H9 (cell line): ENCODE measurements at regions not wholly inside any gene's neighbourhood (a gene's known extent, or its start where the extent isn't known, plus 50 kb on each side); places are given as distances from the start of the nearest gene placed in this dataset.

Experiments
- DNase-seq: peaks from one replicate; pipeline ENCODE4 v3.0.0-alpha.2; 2017
- H2AFZ ChIP-seq: one replicate; pipeline ENCODE4 v1.6.1; 2013; ENCODE audit warnings: mild to moderate bottlenecking, low read length, control low read depth, moderate library complexity
- H2AK5ac ChIP-seq: 2 replicates; pipeline ENCODE4 v1.6.1; 2013; ENCODE audit warnings: low read length, control low read depth, mixed read lengths; ENCODE audit not compliant: insufficient read length
- H2BK120ac ChIP-seq: one replicate; pipeline ENCODE4 v1.6.1; 2013; ENCODE audit warnings: low read depth, mild to moderate bottlenecking, low read length, control low read depth, inconsistent platforms; ENCODE audit not compliant: poor library complexity, severe bottlenecking
- H2BK12ac ChIP-seq: 2 replicates; pipeline ENCODE4 v1.6.1; 2013; ENCODE audit warnings: low read length, control low read depth, mixed read lengths, low read depth; ENCODE audit not compliant: insufficient read length
- H2BK15ac ChIP-seq: 2 replicates; pipeline ENCODE4 v1.6.1; 2013; ENCODE audit warnings: low read depth, low read length, control low read depth
- H2BK20ac ChIP-seq: one replicate; pipeline ENCODE4 v1.6.1; 2013; ENCODE audit warnings: low read depth, mild to moderate bottlenecking, low read length, control low read depth, inconsistent platforms; ENCODE audit not compliant: poor library complexity, severe bottlenecking
- H2BK5ac ChIP-seq: 2 replicates; pipeline ENCODE4 v1.6.1; 2013; ENCODE audit warnings: low read length, control low read depth, mixed read lengths; ENCODE audit not compliant: insufficient read length
- H3K14ac ChIP-seq: 2 replicates; pipeline ENCODE4 v1.6.1; 2013; ENCODE audit warnings: low read length, control low read depth; ENCODE audit not compliant: insufficient read depth
- H3K18ac ChIP-seq: 2 replicates; pipeline ENCODE4 v1.6.1; 2013; ENCODE audit warnings: low read depth, mild to moderate bottlenecking, mixed read lengths, low read length, control low read depth; ENCODE audit not compliant: insufficient read length
- H3K23ac ChIP-seq: 2 replicates; pipeline ENCODE4 v1.6.1; 2013; ENCODE audit warnings: low read length, control low read depth, mixed read lengths, low read depth; ENCODE audit not compliant: insufficient read length
- H3K23me2 ChIP-seq: 2 replicates; pipeline ENCODE4 v1.6.1; 2013; ENCODE audit warnings: low read depth, mild to moderate bottlenecking, mixed read lengths, low read length, control low read depth; ENCODE audit not compliant: insufficient read length, poor library complexity, severe bottlenecking
- H3K27ac ChIP-seq: 2 replicates; pipeline ENCODE4 v1.5.1; 2013; ENCODE audit warnings: low read length, control low read depth, mixed read lengths, low read depth; ENCODE audit not compliant: insufficient read length
- H3K27me3 ChIP-seq: 2 replicates; pipeline ENCODE4 v1.6.1; 2013; ENCODE audit warnings: low read length, control low read depth, inconsistent platforms; ENCODE audit not compliant: insufficient read depth
- H3K4ac ChIP-seq: 2 replicates; pipeline ENCODE4 v1.6.1; 2013; ENCODE audit warnings: low read depth, mild to moderate bottlenecking, control low read depth, inconsistent platforms, low read length, moderate library complexity
- H3K4me1 ChIP-seq: 2 replicates; pipeline ENCODE4 v1.6.1; 2013; ENCODE audit warnings: low read length, control low read depth, inconsistent platforms; ENCODE audit not compliant: insufficient read depth
- H3K4me2 ChIP-seq: 2 replicates; pipeline ENCODE4 v1.6.1; 2013; ENCODE audit warnings: low read length, control low read depth, mixed read lengths; ENCODE audit not compliant: insufficient read length, insufficient read depth
- H3K56ac ChIP-seq: 2 replicates; pipeline ENCODE4 v1.6.1; 2013; ENCODE audit warnings: low read depth, mild to moderate bottlenecking, mixed read lengths, low read length, control low read depth; ENCODE audit not compliant: insufficient read length
- H3K79me1 ChIP-seq: 2 replicates; pipeline ENCODE4 v1.6.1; 2013; ENCODE audit warnings: low read depth, mild to moderate bottlenecking, moderate library complexity, low read length, control low read depth, inconsistent platforms; ENCODE audit not compliant: insufficient read depth, poor library complexity, severe bottlenecking
- H3K79me2 ChIP-seq: 2 replicates; pipeline ENCODE4 v1.6.1; 2013; ENCODE audit warnings: low read length, control low read depth, inconsistent platforms; ENCODE audit not compliant: insufficient read depth
- H3K9ac ChIP-seq: 2 replicates; pipeline ENCODE4 v1.6.1; 2013; ENCODE audit warnings: low read length, control low read depth, mixed read lengths; ENCODE audit not compliant: insufficient read length; ENCODE audit errors: extremely low read depth
- H3K9me3 ChIP-seq: one replicate; pipeline ENCODE4 v1.6.1; 2013; ENCODE audit warnings: low read depth, low read length, inconsistent platforms; ENCODE audit not compliant: control insufficient read depth
- H3T11ph ChIP-seq: one replicate; pipeline ENCODE4 v1.6.1; 2013; ENCODE audit warnings: mild to moderate bottlenecking, low read length, control low read depth, inconsistent platforms
- H4K20me1 ChIP-seq: one replicate; pipeline ENCODE4 v1.6.1; 2013; ENCODE audit not compliant: control insufficient read depth, insufficient read length, insufficient read depth
- H4K5ac ChIP-seq: 2 replicates; pipeline ENCODE4 v1.6.1; 2013; ENCODE audit warnings: low read depth, mild to moderate bottlenecking, mixed read lengths, low read length, control low read depth; ENCODE audit not compliant: insufficient read length
- H4K8ac ChIP-seq: replicated peaks from 2 replicates; pipeline ENCODE4 v1.6.1; 2013; ENCODE audit warnings: low read length, control low read depth, mixed read lengths, low read depth; ENCODE audit not compliant: insufficient read length
- H4K91ac ChIP-seq: 2 replicates; pipeline ENCODE4 v1.6.1; 2013; ENCODE audit warnings: low read depth, mild to moderate bottlenecking, moderate library complexity, mixed read lengths, low read length, control low read depth; ENCODE audit not compliant: insufficient read length
- H3K27ac Mint-ChIP-seq, 3 experiments: 2 replicates in 2 of 3; 3 replicates in 1 of 3; pipeline ENCODE4 v1.8.0; 2020 to 2021; ENCODE audit warnings: mixed read lengths in 3 of 3, mild to moderate bottlenecking in 1 of 3, moderate library complexity in 1 of 3
- H3K27me3 Mint-ChIP-seq: 2 replicates; pipeline ENCODE4 v1.8.0; 2021; ENCODE audit warnings: low read depth, mild to moderate bottlenecking, moderate library complexity, mixed read lengths
- H3K36me3 Mint-ChIP-seq, 3 experiments: 2 replicates in 2 of 3; 3 replicates in 1 of 3; pipeline ENCODE4 v1.8.0; 2020 to 2021; ENCODE audit warnings: low read depth in 3 of 3, mixed read lengths in 3 of 3; ENCODE audit not compliant: insufficient read depth in 1 of 3
- H3K4me1 Mint-ChIP-seq, 2 experiments: 2 replicates each; pipeline ENCODE4 v1.8.0; 2020; ENCODE audit warnings: mixed read lengths in 2 of 2
- H3K4me3 Mint-ChIP-seq, 2 experiments: 2 replicates in 1 of 2; 3 replicates in 1 of 2; pipeline ENCODE4 v1.8.0; 2020 to 2021; ENCODE audit warnings: mild to moderate bottlenecking in 2 of 2, mixed read lengths in 2 of 2, moderate library complexity in 1 of 2
- H3K9me3 Mint-ChIP-seq, 2 experiments: 2 replicates in 1 of 2; 3 replicates in 1 of 2; pipeline ENCODE4 v1.8.0; 2020; ENCODE audit warnings: mild to moderate bottlenecking in 2 of 2, mixed read lengths in 2 of 2, moderate library complexity in 1 of 2
- WGBS: extraction: QIAGEN DNeasy Blood & Tissue Kit; methylation state at CpG from one replicate; pipeline ENCODE4 v1.1.7; 2013; ENCODE audit warnings: missing lambda C conversion rate, low lambda C conversion rate, mixed read lengths; ENCODE audit not compliant: insufficient read length; ENCODE audit errors: extremely low coverage; 5-methylcytosine and 5-hydroxymethylcytosine counted together
- TF ChIP-seq, protein P1 (sequence below): fragments of 200-600 bp; sonication (generic); conservative IDR thresholded peaks from 3 replicates; pipeline ENCODE4 v1.8.0; 2021; ENCODE audit warnings: antibody characterized with exemption, mild to moderate bottlenecking

DNA sequence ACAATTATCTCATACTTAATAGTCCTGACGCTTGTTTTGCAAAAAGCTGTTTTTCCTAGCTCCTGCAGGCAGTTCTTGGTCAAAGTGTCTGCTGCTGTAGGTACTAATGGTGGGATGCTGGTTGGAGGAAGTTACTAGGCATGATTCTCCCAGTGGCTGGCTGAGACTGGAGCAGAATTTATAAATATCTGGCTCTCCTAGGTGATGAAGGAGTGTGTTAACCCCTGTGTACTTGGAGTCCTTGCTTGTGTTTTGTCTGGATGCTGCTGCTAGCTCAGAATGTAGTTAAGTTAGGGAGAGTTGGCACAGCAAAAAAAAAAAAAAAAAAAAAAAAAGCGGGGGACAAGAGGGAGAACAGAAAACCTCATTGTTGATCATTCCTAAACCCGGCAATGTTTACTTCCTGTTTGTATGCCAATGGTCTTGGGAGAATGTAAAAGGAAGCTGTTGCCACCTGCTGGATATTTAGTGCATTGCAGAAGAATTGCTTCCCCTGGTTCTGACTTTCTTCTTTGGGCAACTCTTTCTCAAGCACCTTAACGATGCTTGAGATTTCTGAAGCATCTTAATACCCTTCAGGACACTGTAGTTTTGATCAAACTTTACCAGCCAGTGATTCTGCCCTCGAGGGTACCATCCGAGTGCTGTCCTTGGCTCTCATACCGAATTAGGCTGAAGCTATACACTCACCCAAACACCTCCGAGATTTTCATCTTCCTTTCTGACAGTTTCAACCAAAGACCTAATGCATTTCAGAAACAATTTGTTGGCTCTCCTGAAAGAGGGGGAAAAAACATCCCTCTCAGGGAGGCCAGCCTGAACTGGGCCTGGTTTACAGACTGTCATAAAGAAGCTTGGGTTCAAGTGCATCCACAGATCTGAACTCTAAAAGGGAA, 71.7 kb upstream of the WWC1 start:
- peak overlapping the region; percentile 26 for H3K4me2 ChIP-seq
- no peaks in the 10 kb centered on the region for H3K79me2 ChIP-seq
- no peak overlapping the region for H3K23ac ChIP-seq

More for the DNA sequence above, 71.7 kb upstream of the WWC1 start:
- peak; percentile 62 for DNase-seq
- peak overlapping the region; percentile 65 for H2AFZ ChIP-seq
- H2BK120ac ChIP-seq: no peak overlapping the region
- TF ChIP-seq, protein P1, sequence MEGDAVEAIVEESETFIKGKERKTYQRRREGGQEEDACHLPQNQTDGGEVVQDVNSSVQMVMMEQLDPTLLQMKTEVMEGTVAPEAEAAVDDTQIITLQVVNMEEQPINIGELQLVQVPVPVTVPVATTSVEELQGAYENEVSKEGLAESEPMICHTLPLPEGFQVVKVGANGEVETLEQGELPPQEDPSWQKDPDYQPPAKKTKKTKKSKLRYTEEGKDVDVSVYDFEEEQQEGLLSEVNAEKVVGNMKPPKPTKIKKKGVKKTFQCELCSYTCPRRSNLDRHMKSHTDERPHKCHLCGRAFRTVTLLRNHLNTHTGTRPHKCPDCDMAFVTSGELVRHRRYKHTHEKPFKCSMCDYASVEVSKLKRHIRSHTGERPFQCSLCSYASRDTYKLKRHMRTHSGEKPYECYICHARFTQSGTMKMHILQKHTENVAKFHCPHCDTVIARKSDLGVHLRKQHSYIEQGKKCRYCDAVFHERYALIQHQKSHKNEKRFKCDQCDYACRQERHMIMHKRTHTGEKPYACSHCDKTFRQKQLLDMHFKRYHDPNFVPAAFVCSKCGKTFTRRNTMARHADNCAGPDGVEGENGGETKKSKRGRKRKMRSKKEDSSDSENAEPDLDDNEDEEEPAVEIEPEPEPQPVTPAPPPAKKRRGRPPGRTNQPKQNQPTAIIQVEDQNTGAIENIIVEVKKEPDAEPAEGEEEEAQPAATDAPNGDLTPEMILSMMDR: peak; percentile 88
- Mint-ChIP-seq H3K36me3 (no peaks in the 10 kb centered on the region), H3K4me3 (no peak overlapping the region), H3K27me3 (no peaks in the 10 kb centered on the region), H3K9me3 (no peaks in the 10 kb centered on the region; a peak in 1 of 5 replicates), H3K27ac (peak overlapping the region in 1 of 3 experiments; percentile 82; a peak in 2 of 7 replicates), H3K4me1 (peaks cover 27 to 33% of the 10 kb centered on the region in 2 experiments)
- H2BK15ac ChIP-seq: no peak overlapping the region
- H3K79me1 ChIP-seq: no peaks in the 10 kb centered on the region
- peaks cover 6% of the 10 kb centered on the region; the same call in 1 of the 2 replicates for H3K4me1 ChIP-seq
- no peak overlapping the region for H3T11ph ChIP-seq
- H3K27me3 ChIP-seq: no peaks in the 10 kb centered on the region
- H4K91ac ChIP-seq: no peak overlapping the region
- no peak overlapping the region for H2AK5ac ChIP-seq
- no CpG with 5 or more reads among the region's 8 CpGs for WGBS
- H4K5ac ChIP-seq: no peak overlapping the region
- H3K9ac ChIP-seq: no peak overlapping the region
- no peaks in the 10 kb centered on the region for H3K23me2 ChIP-seq
- H4K20me1 ChIP-seq: no peaks in the 10 kb centered on the region
- no peak overlapping the region for H2BK12ac ChIP-seq
- no peak overlapping the region for H4K8ac ChIP-seq
- peak overlapping the region; percentile 46; the same call in 1 of the 2 replicates for H3K14ac ChIP-seq
- H3K4ac ChIP-seq: no peak overlapping the region
- H3K9me3 ChIP-seq: no peaks in the 10 kb centered on the region
- no peak overlapping the region for H2BK20ac ChIP-seq
- H3K56ac ChIP-seq: no peak overlapping the region
- no peak overlapping the region for H2BK5ac ChIP-seq
- H3K27ac ChIP-seq: no peak overlapping the region
- H3K18ac ChIP-seq: peak overlapping the region; percentile 53
